HL-60 (cell line): ENCODE measurements at regions not wholly inside any gene's neighbourhood (a gene's known extent, or its start where the extent isn't known, plus 50 kb on each side); places are given as distances from the start of the nearest gene placed in this dataset.

Experiments used
- CTCF ChIP-seq: IDR thresholded peaks from one replicate; pipeline ENCODE4 v1.5.1; 2011; ENCODE audit warnings: low read length, control low read depth, inconsistent platforms; ENCODE audit not compliant: insufficient read depth
- GABPA ChIP-seq: IDR thresholded peaks from 2 replicates; pipeline ENCODE4 v1.6.1; 2012; ENCODE audit warnings: low read depth
- POLR2AphosphoS5 ChIP-seq: IDR thresholded peaks from 2 replicates; pipeline ENCODE4 v1.6.1; 2012; ENCODE audit warnings: low read depth
- SPI1 ChIP-seq: IDR thresholded peaks from 2 replicates; pipeline ENCODE4 v1.6.1; 2012; ENCODE audit warnings: low read depth, mild to moderate bottlenecking, borderline replicate concordance
- TF ChIP-seq, protein P1 (sequence below): IDR thresholded peaks from 2 replicates; pipeline ENCODE4 v1.6.1; 2012; ENCODE audit warnings: low read depth; ENCODE audit not compliant: insufficient replicate concordance

DNA sequence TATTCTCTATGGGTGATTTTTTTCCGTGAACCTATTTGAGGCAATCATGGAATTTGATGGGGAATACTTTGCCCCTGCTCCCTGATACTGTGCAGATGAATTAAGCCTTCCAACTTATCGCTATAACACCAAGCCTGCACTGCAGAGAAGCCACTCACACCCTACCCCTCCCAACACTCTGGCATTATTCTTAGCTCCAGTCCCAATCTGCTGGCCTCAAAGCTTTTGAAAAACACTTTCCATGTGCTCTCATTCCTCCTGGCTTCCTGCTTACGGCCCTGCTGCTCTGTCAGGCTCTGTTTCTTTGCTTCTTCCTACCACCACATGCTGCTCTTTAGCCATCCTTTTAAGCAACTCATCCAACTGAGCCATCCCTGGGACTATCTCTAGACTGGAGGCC, 327.8 kb upstream of the SLCO3A1 start:
- TF ChIP-seq CTCF, result no peak
- no peak for TF ChIP-seq GABPA
- TF ChIP-seq, protein P1, sequence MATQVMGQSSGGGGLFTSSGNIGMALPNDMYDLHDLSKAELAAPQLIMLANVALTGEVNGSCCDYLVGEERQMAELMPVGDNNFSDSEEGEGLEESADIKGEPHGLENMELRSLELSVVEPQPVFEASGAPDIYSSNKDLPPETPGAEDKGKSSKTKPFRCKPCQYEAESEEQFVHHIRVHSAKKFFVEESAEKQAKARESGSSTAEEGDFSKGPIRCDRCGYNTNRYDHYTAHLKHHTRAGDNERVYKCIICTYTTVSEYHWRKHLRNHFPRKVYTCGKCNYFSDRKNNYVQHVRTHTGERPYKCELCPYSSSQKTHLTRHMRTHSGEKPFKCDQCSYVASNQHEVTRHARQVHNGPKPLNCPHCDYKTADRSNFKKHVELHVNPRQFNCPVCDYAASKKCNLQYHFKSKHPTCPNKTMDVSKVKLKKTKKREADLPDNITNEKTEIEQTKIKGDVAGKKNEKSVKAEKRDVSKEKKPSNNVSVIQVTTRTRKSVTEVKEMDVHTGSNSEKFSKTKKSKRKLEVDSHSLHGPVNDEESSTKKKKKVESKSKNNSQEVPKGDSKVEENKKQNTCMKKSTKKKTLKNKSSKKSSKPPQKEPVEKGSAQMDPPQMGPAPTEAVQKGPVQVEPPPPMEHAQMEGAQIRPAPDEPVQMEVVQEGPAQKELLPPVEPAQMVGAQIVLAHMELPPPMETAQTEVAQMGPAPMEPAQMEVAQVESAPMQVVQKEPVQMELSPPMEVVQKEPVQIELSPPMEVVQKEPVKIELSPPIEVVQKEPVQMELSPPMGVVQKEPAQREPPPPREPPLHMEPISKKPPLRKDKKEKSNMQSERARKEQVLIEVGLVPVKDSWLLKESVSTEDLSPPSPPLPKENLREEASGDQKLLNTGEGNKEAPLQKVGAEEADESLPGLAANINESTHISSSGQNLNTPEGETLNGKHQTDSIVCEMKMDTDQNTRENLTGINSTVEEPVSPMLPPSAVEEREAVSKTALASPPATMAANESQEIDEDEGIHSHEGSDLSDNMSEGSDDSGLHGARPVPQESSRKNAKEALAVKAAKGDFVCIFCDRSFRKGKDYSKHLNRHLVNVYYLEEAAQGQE, result no peak
- no peak for TF ChIP-seq POLR2AphosphoS5
- no peak for TF ChIP-seq SPI1
